Nephron (organoid): ENCODE measurements at regions not wholly inside any gene's neighbourhood (a gene's known extent, or its start where the extent isn't known, plus 50 kb on each side); places are given as distances from the start of the nearest gene placed in this dataset.
A peak's percentile ranks its signal among the peaks of the same experiment; 100 is the strongest.
"Not testable (repeated sequence)": the region's sequence is repeated elsewhere in the genome, so short reads cannot be mapped to it uniquely, and the experiment has no call there.

Source experiments
- H3K27ac Mint-ChIP-seq, 3 experiments: 2 replicates each; pipeline ENCODE4 v1.8.0; 2020; ENCODE audit warnings: mixed read lengths in 3 of 3, mild to moderate bottlenecking in 2 of 3, moderate library complexity in 1 of 3
- H3K27me3 Mint-ChIP-seq: 2 replicates; pipeline ENCODE4 v1.8.0; 2021; ENCODE audit warnings: low read depth, mild to moderate bottlenecking, moderate library complexity, mixed read lengths
- H3K36me3 Mint-ChIP-seq: 2 replicates; pipeline ENCODE4 v1.8.0; 2020; ENCODE audit warnings: low read depth, mixed read lengths
- H3K4me1 Mint-ChIP-seq: 2 replicates; pipeline ENCODE4 v1.8.0; 2020; ENCODE audit warnings: mixed read lengths
- H3K4me3 Mint-ChIP-seq, 3 experiments: 2 replicates each; pipeline ENCODE4 v1.8.0; 2020; ENCODE audit warnings: mild to moderate bottlenecking in 3 of 3, mixed read lengths in 3 of 3, moderate library complexity in 2 of 3
- H3K9me3 Mint-ChIP-seq: 2 replicates; pipeline ENCODE4 v1.8.0; 2020; ENCODE audit warnings: mixed read lengths
- CTCF ChIP-seq, 3 experiments: fragments of 200-600 bp; sonication (generic); IDR thresholded peaks; one replicate each; pipeline ENCODE4 v1.5.0; 2021; ENCODE audit warnings: antibody characterized with exemption in 3 of 3; ENCODE audit not compliant: unreplicated experiment in 3 of 3

- TF ChIP-seq CTCF (IDR thresholded peaks at IDR 0.05; ENCODE audit: unreplicated experiment in 3 of 3), result no peak
- H3K4me3 Mint-ChIP-seq, result no peak overlapping the region
- H3K4me1 Mint-ChIP-seq, result no peaks in the 10 kb centered on the region
- H3K36me3 Mint-ChIP-seq, result no peaks in the 10 kb centered on the region
- no peaks in the 10 kb centered on the region for H3K27me3 Mint-ChIP-seq
- peaks cover 14% of the 10 kb centered on the region for H3K9me3 Mint-ChIP-seq
- H3K27ac Mint-ChIP-seq, result no peak overlapping the region
Measured at GRCh38 chr5:90214991-90215390, 194.6 kb downstream of the CETN3 start.

- H3K27ac Mint-ChIP-seq, H3K9me3 Mint-ChIP-seq, H3K4me1 Mint-ChIP-seq, H3K36me3 Mint-ChIP-seq, H3K27me3 Mint-ChIP-seq: not testable (repeated sequence)
- peak overlapping the region; percentile 59 to 72 (median 67) for H3K4me3 Mint-ChIP-seq
Measured at GRCh38 chr5:90208323-90208722, 201.2 kb downstream of the CETN3 start.

GRCh38 chr5:90201923-90202322, 207.6 kb downstream of the CETN3 start:
- H3K27me3 Mint-ChIP-seq, result no peaks in the 10 kb centered on the region
- H3K9me3 Mint-ChIP-seq, result peaks cover 9% of the 10 kb centered on the region
- no peak overlapping the region for H3K27ac Mint-ChIP-seq
- no peaks in the 10 kb centered on the region for H3K36me3 Mint-ChIP-seq
- no peak for TF ChIP-seq CTCF (IDR thresholded peaks at IDR 0.05; ENCODE audit: unreplicated experiment in 3 of 3)
- H3K4me1 Mint-ChIP-seq, result no peaks in the 10 kb centered on the region
- H3K4me3 Mint-ChIP-seq, result no peak overlapping the region

GRCh38 chr5:90193185-90193822, 216.3 kb downstream of the CETN3 start:
- Mint-ChIP-seq H3K4me1 (no peaks in the 10 kb centered on the region), H3K4me3 (no peak overlapping the region), H3K36me3 (no peaks in the 10 kb centered on the region), H3K27ac (no peak overlapping the region), H3K9me3 (peaks cover 4% of the 10 kb centered on the region), H3K27me3 (no peaks in the 10 kb centered on the region)
- TF ChIP-seq CTCF (IDR thresholded peaks at IDR 0.05; ENCODE audit: unreplicated experiment in 3 of 3), result no peak

GRCh38 chr5:90191352-90192045, 218.1 kb downstream of the CETN3 start:
- no peak for TF ChIP-seq CTCF (IDR thresholded peaks at IDR 0.05; ENCODE audit: unreplicated experiment in 3 of 3)
- Mint-ChIP-seq H3K27me3 (no peaks in the 10 kb centered on the region), H3K27ac (no peak overlapping the region), H3K9me3 (peaks cover 4% of the 10 kb centered on the region), H3K36me3 (no peaks in the 10 kb centered on the region), H3K4me1 (no peaks in the 10 kb centered on the region), H3K4me3 (no peak overlapping the region)

- H3K27me3 Mint-ChIP-seq, result no peaks in the 10 kb centered on the region
- peaks cover 11% of the 10 kb centered on the region for H3K4me1 Mint-ChIP-seq
- no peak overlapping the region for H3K4me3 Mint-ChIP-seq
- no peak for TF ChIP-seq CTCF (IDR thresholded peaks at IDR 0.05; ENCODE audit: unreplicated experiment in 3 of 3)
- no peaks in the 10 kb centered on the region for H3K9me3 Mint-ChIP-seq
- no peak overlapping the region for H3K27ac Mint-ChIP-seq
- no peaks in the 10 kb centered on the region for H3K36me3 Mint-ChIP-seq
Measured at GRCh38 chr5:90185897-90186468, 223.6 kb downstream of the CETN3 start.
